Heart right ventricle (tissue), 16 donors: ENCODE measurements at regions not wholly inside any gene's neighbourhood (a gene's known extent, or its start where the extent isn't known, plus 50 kb on each side); places are given as distances from the start of the nearest gene placed in this dataset.

ENCODE experiments used
- ATAC-seq, 8 donors: fragments of 200-7000 bp; cut with Tn5 transposase; one replicate each; pipeline ENCODE4 v1.9.1; 2020; ENCODE audit warnings: mild to moderate bottlenecking in 8 of 8, moderate library complexity in 8 of 8, moderate number of reproducible peaks in 1 of 8
- DNase-seq, 2 donors: peaks; one replicate each; pipeline ENCODE4 v3.0.0-alpha.2; 2020
- H3K27ac ChIP-seq, 10 donors: fragments of 200-600 bp; sonication (generic) in 2 of 10; one replicate each; pipeline versions ENCODE4 v1.5.0 to v1.8.0; 2020 to 2022; ENCODE audit warnings: mild to moderate bottlenecking in 3 of 10
- H3K27me3 ChIP-seq, 7 donors: fragments of 200-600 bp; one replicate each; pipeline ENCODE4 v1.8.0; 2021 to 2022; ENCODE audit warnings: mild to moderate bottlenecking in 2 of 7
- H3K36me3 ChIP-seq, 9 donors: fragments of 200-600 bp; sonication (generic) in 1 of 9; one replicate each; pipeline versions ENCODE4 v1.5.0 to v1.8.0; 2020 to 2022; ENCODE audit warnings: mild to moderate bottlenecking in 2 of 9
- H3K4me1 ChIP-seq, 9 donors: fragments of 200-600 bp; sonication (generic) in 1 of 9; one replicate each; pipeline versions ENCODE4 v1.5.0 to v1.8.0; 2020 to 2022; ENCODE audit warnings: mild to moderate bottlenecking in 4 of 9
- H3K4me3 ChIP-seq, 10 donors: fragments of 200-600 bp; sonication (generic) in 2 of 10; one replicate each; pipeline versions ENCODE4 v1.5.0 to v1.8.0; 2020 to 2022; ENCODE audit warnings: mild to moderate bottlenecking in 7 of 10, moderate library complexity in 2 of 10
- H3K9me3 ChIP-seq, 11 donors: fragments of 200-600 bp in 10 of 11; sonication (generic) in 2 of 11; one replicate each; pipeline versions ENCODE4 v1.5.0 to v1.8.0; 2013 to 2022; ENCODE audit warnings: mild to moderate bottlenecking in 2 of 11, control low read depth in 1 of 11, moderate library complexity in 1 of 11
- CTCF ChIP-seq, 9 donors: fragments of 200-600 bp; sonication (generic) in 2 of 9; IDR thresholded peaks; one replicate each; pipeline versions ENCODE4 v1.5.0 to v1.8.0; 2021 to 2022; ENCODE audit warnings: antibody characterized with exemption in 9 of 9, mild to moderate bottlenecking in 5 of 9, moderate library complexity in 1 of 9
- WGBS, 2 donors: extraction: QIAGEN DNeasy Blood & Tissue Kit; methylation state at CpG; one replicate each; pipeline ENCODE4 v1.1.7; 2013; ENCODE audit warnings: inconsistent platforms in 1 of 2; 5-methylcytosine and 5-hydroxymethylcytosine counted together
- intact Hi-C, 10 donors: fragments of 100-400 bp; cut with DNase I; formaldehyde crosslinking; loops; one replicate each; pipeline versions ENCODE4 v1.11.1 to v1.14.2; 2022
- donor health status: Arrhythmogenic right ventricular cardiomyopathy.
- donor health status: ischemic (EF 13 %, LVEDD 7.1; RV severe dilation, severe dysfunction).
- donor health status: healthy with polysubstance abuse.
- donor health status: DM: no; HTN: yes; CAD: no.
- donor health status: DM: no; HTN: no; CAD: no.
- donor health status: ischemic (EF 25% LVEDD 6.9; RV normal size, moderate dysfunction).
- donor health status: ischemic (EF 25% LVEDD 5.7; RV mildly dilated, moderate dysfunction).
- donor health status: healthy.
- donor health status: DM: yes; HTN: yes; CAD: no.
- donor health status: Ischemic cardiomyopathy.
- donor health status: ischemic (EF 35%, LVEDD 5.7; RV mildly dilated, moderate dysfunction).
- donor health status: nonischemic (EF 11% LVEDD 7.7; RV severe dilation, severe dysfunction).
- donor health status: DM: yes; HTN: yes; CAD: no.
- donor health status: PGD.
- donor health status: ischemic (EF 29% LVEDD 5.4; RV normal size, mild dysfunction).
- donor health status: nonischemic (EF 23%, LVEDD 6.1; RV moderate dilation, normal function).

- no peak for DNase-seq
- H3K27me3 ChIP-seq = no peaks in the 10 kb centered on the region
- H3K4me1 ChIP-seq = no peaks in the 10 kb centered on the region
- H3K36me3 ChIP-seq = no peaks in the 10 kb centered on the region
- no peak overlapping the region for H3K4me3 ChIP-seq
- 52 to 57% methylated on average over 2 of the region's 2 CpGs for WGBS, 2 donors
- no peaks in the 10 kb centered on the region for H3K9me3 ChIP-seq
- H3K27ac ChIP-seq = no peak overlapping the region
- intact Hi-C loops = no loop called here
- ATAC-seq = peak in 1 of 8 donors; percentile 31
- no peak for TF ChIP-seq CTCF (IDR thresholded peaks at IDR 0.05)
These were observed 373.9 kb upstream of the ID4 start for GRCh38 chr6:19463250-19463649.

GRCh38 chr6:19463925-19464324 is 373.2 kb upstream of the ID4 start:
- Histone ChIP-seq H3K4me1 (no peaks in the 10 kb centered on the region), H3K9me3 (no peaks in the 10 kb centered on the region), H3K4me3 (no peak overlapping the region), H3K27ac (no peak overlapping the region), H3K27me3 (no peaks in the 10 kb centered on the region), H3K36me3 (no peaks in the 10 kb centered on the region)
- 85 to 93% methylated on average over 5 of the region's 5 CpGs for WGBS, 2 donors
- TF ChIP-seq CTCF (IDR thresholded peaks at IDR 0.05) = no peak
- no peak for DNase-seq
- intact Hi-C loops = no loop called here
- no peak for ATAC-seq

GRCh38 chr6:19465256-19465655 is 371.9 kb upstream of the ID4 start:
- ATAC-seq = no peak
- no peak for TF ChIP-seq CTCF (IDR thresholded peaks at IDR 0.05)

GRCh38 chr6:19465760-19466159 is 371.4 kb upstream of the ID4 start:
- intact Hi-C loops = no loop called here
- H3K9me3 ChIP-seq = no peaks in the 10 kb centered on the region
- no peak for TF ChIP-seq CTCF (IDR thresholded peaks at IDR 0.05)
- 55 to 68% methylated on average over 3 of the region's 3 CpGs for WGBS, 2 donors
- no peaks in the 10 kb centered on the region for H3K4me1 ChIP-seq
- no peaks in the 10 kb centered on the region for H3K36me3 ChIP-seq
- H3K27me3 ChIP-seq = no peaks in the 10 kb centered on the region
- DNase-seq (no peak), ATAC-seq (no peak)
- no peak overlapping the region for H3K4me3 ChIP-seq
- H3K27ac ChIP-seq = no peak overlapping the region

More at GRCh38 chr6:19465256-19465655, 371.9 kb upstream of the ID4 start:
- H3K4me1 ChIP-seq = no peaks in the 10 kb centered on the region
- no peaks in the 10 kb centered on the region for H3K9me3 ChIP-seq
- H3K27me3 ChIP-seq = no peaks in the 10 kb centered on the region
- 70 to 73% methylated on average over 10 of the region's 10 CpGs for WGBS, 2 donors
- intact Hi-C loops = no loop called here
- H3K4me3 ChIP-seq = no peak overlapping the region
- H3K36me3 ChIP-seq = no peaks in the 10 kb centered on the region
- no peak for DNase-seq
- H3K27ac ChIP-seq = no peak overlapping the region

GRCh38 chr6:19470333-19470732 is 366.8 kb upstream of the ID4 start:
- H3K36me3 ChIP-seq = no peaks in the 10 kb centered on the region
- DNase-seq (no peak), ATAC-seq (no peak)
- H3K27me3 ChIP-seq = no peaks in the 10 kb centered on the region
- no peaks in the 10 kb centered on the region for H3K9me3 ChIP-seq
- H3K4me1 ChIP-seq = no peaks in the 10 kb centered on the region
- WGBS, 2 donors = 73 to 79% methylated on average over 7 of the region's 7 CpGs
- intact Hi-C loops = no loop called here
- H3K27ac ChIP-seq = no peak overlapping the region
- TF ChIP-seq CTCF (IDR thresholded peaks at IDR 0.05) = no peak
- no peak overlapping the region for H3K4me3 ChIP-seq
